B cell (primary cell): ENCODE measurements at regions not wholly inside any gene's neighbourhood (a gene's known extent, or its start where the extent isn't known, plus 50 kb on each side); places are given as distances from the start of the nearest gene placed in this dataset.

Experiments
- ATAC-seq: fragments of 200-7000 bp; cut with Tn5 transposase; one replicate; pipeline ENCODE4 v1.10.0; 2021; ENCODE audit warnings: low read depth, mild to moderate bottlenecking, moderate number of reproducible peaks, moderate library complexity
- CTCF ChIA-PET: fragments of 350-600 bp; sonication (Branson Sonifier 250); formaldehyde crosslinking; loops from one replicate; lab custom pipeline; 2021; ENCODE audit warnings: antibody characterized with exemption, inconsistent platforms; lab: Charles Lee
- POLR2A ChIA-PET: fragments of 350-600 bp; sonication (Branson Sonifier 250); formaldehyde crosslinking; loops from one replicate; lab custom pipeline; 2021; ENCODE audit warnings: antibody characterized with exemption; lab: Charles Lee
- DNase-seq: peaks from one replicate; pipeline ENCODE4 v3.0.0; 2013
- H2AFZ ChIP-seq: 2 replicates; pipeline ENCODE4 v1.6.1; 2012; ENCODE audit warnings: mild to moderate bottlenecking, low read depth, low read length; ENCODE audit not compliant: insufficient read depth, poor library complexity, severe bottlenecking
- H3K27ac ChIP-seq, 2 donors: 1 replicate in 1 of 2; 2 replicates in 1 of 2; pipeline ENCODE4 v1.5.1; 2012 to 2013; ENCODE audit warnings: low read length in 2 of 2, mild to moderate bottlenecking in 2 of 2, moderate library complexity in 1 of 2
- H3K27me3 ChIP-seq, 4 experiments: fragments of 200-600 bp in 1 of 4; sonication (generic) in 1 of 4; replicated peaks in 1 of 4; 1 replicate in 2 of 4; 2 replicates in 2 of 4; pipeline versions ENCODE4 v1.6.1 to v1.7.0; 2013 to 2016; ENCODE audit warnings: low read length in 3 of 4, mild to moderate bottlenecking in 2 of 4, mixed read lengths in 1 of 4, moderate library complexity in 1 of 4; ENCODE audit not compliant: insufficient read depth in 4 of 4, control insufficient read depth in 3 of 4; ENCODE audit errors: control extremely low read depth in 1 of 4
- H3K36me3 ChIP-seq, 2 experiments: replicated peaks in 1 of 2; 1 replicate in 1 of 2; 2 replicates in 1 of 2; pipeline versions ENCODE4 v1.6.1 to v1.7.1; 2013; ENCODE audit warnings: low read length in 1 of 2; ENCODE audit not compliant: insufficient read depth in 2 of 2, control insufficient read depth in 1 of 2; ENCODE audit errors: control extremely low read depth in 1 of 2, extremely low read depth in 1 of 2
- H3K4me1 ChIP-seq, 2 donors: fragments of 200-600 bp in 1 of 2; sonication (generic) in 1 of 2; 1 replicate in 1 of 2; 2 replicates in 1 of 2; pipeline versions ENCODE4 v1.5.1 to v1.6.1; 2013 to 2017; ENCODE audit warnings: low read length in 2 of 2; ENCODE audit not compliant: control insufficient read depth in 2 of 2, insufficient read depth in 2 of 2
- H3K4me2 ChIP-seq: replicated peaks from 2 replicates; pipeline ENCODE3; 2012; ENCODE audit warnings: mild to moderate bottlenecking, low read depth, low read length; ENCODE audit not compliant: poor library complexity, severe bottlenecking
- H3K4me3 ChIP-seq, 5 experiments: fragments of 200-600 bp in 1 of 5; sonication (generic) in 1 of 5; 1 replicate in 3 of 5; 2 replicates in 2 of 5; pipeline versions ENCODE4 v1.5.1 to v1.7.0; 2011 to 2016; ENCODE audit warnings: low read length in 4 of 5, mild to moderate bottlenecking in 4 of 5, low read depth in 2 of 5, control low read depth in 1 of 5, moderate library complexity in 1 of 5; ENCODE audit not compliant: insufficient read depth in 1 of 5; ENCODE audit errors: control extremely low read depth in 1 of 5, extremely low read depth in 1 of 5
- H3K79me2 ChIP-seq: fragments of 200-600 bp; sonication (generic); one replicate; pipeline ENCODE4 v1.6.0; 2016; ENCODE audit warnings: low read length; ENCODE audit not compliant: control insufficient read depth, insufficient read depth
- H3K9ac ChIP-seq: fragments of 200-600 bp; sonication (generic); 2 replicates; pipeline ENCODE4 v1.6.1; 2017; ENCODE audit warnings: mild to moderate bottlenecking, low read length, moderate library complexity
- H3K9me3 ChIP-seq, 3 donors: one replicate each; pipeline versions ENCODE4 v1.6.1 to v1.7.1; 2013; ENCODE audit warnings: low read length in 2 of 3; ENCODE audit not compliant: control insufficient read depth in 2 of 3, insufficient read depth in 1 of 3; ENCODE audit errors: control extremely low read depth in 1 of 3
- H4K20me1 ChIP-seq: 2 replicates; pipeline ENCODE4 v1.6.0; 2012; ENCODE audit warnings: mild to moderate bottlenecking, low read length; ENCODE audit not compliant: insufficient read depth, control insufficient read depth, poor library complexity, severe bottlenecking
- H3K27ac Mint-ChIP-seq: one replicate; pipeline ENCODE4 v1.8.0; 2021; ENCODE audit warnings: mixed read lengths
- H3K27me3 Mint-ChIP-seq: one replicate; pipeline ENCODE4 v1.8.0; 2021; ENCODE audit warnings: mixed read lengths
- H3K4me1 Mint-ChIP-seq: one replicate; pipeline ENCODE4 v1.8.0; 2021; ENCODE audit warnings: mixed read lengths
- H3K4me3 Mint-ChIP-seq: one replicate; pipeline ENCODE4 v1.8.0; 2021; ENCODE audit warnings: mixed read lengths
- H3K9me3 Mint-ChIP-seq: one replicate; pipeline ENCODE4 v1.8.0; 2022; ENCODE audit warnings: mixed read lengths; ENCODE audit not compliant: insufficient read depth
- CTCF ChIP-seq: fragments of 200-600 bp; IDR thresholded peaks from one replicate; pipeline ENCODE4 v1.8.0; 2022; ENCODE audit warnings: antibody characterized with exemption, mild to moderate bottlenecking
- EZH2 ChIP-seq: IDR thresholded peaks from 2 replicates; pipeline ENCODE4 v1.6.1; 2012; ENCODE audit warnings: borderline replicate concordance, low read depth, mild to moderate bottlenecking, moderate library complexity, low read length; ENCODE audit not compliant: insufficient read depth, poor library complexity, severe bottlenecking
- WGBS: methylation state at CpG from one replicate; pipeline ENCODE4 v1.1.5; 2013; ENCODE audit warnings: missing lambda C conversion rate; ENCODE audit not compliant: insufficient coverage; 5-methylcytosine and 5-hydroxymethylcytosine counted together
- intact Hi-C: fragments of 100-400 bp; cut with micrococcal nuclease; formaldehyde crosslinking; loops from one replicate; pipeline ENCODE4 v1.10.0; 2022

- Histone ChIP-seq H2AFZ (no peak overlapping the region), H3K9ac (no peak overlapping the region), H3K27ac (no peak overlapping the region), H3K36me3 (no peaks in the 10 kb centered on the region), H3K79me2 (no peaks in the 10 kb centered on the region), H3K9me3 (peaks cover 0 to 3% (median 0%) of the 10 kb centered on the region in 3 donors), H3K4me1 (no peaks in the 10 kb centered on the region), H3K4me2 (no peak overlapping the region), H3K4me3 (no peak overlapping the region), H3K27me3 (no peaks in the 10 kb centered on the region), H4K20me1 (no peaks in the 10 kb centered on the region)
- no peak for ATAC-seq
- peaks cover 6% of the 10 kb centered on the region for H3K27me3 Mint-ChIP-seq
- no peaks in the 10 kb centered on the region for H3K9me3 Mint-ChIP-seq
- intact Hi-C loops = no loop called here
- H3K4me1 Mint-ChIP-seq = no peaks in the 10 kb centered on the region
- no peak overlapping the region for H3K4me3 Mint-ChIP-seq
- POLR2A ChIA-PET = no interaction called here
- DNase-seq = no peak
- WGBS = 97% methylated on average over 5 of the region's 7 CpGs
- CTCF ChIA-PET = interaction anchor here (2.3 kb wide), 1 partner anchor 380 kb away, joined by 5 read pairs; no protein-coding TSS in a partner anchor
- H3K27ac Mint-ChIP-seq = no peak overlapping the region
- TF ChIP-seq CTCF = no peak
- no peak for TF ChIP-seq EZH2
These were observed 199.1 kb downstream of the SCP2D1 start for GRCh38 chr20:19012676-19013075.

GRCh38 chr20:19013907-19014306, 198.5 kb upstream of the SLC24A3 start:
- Histone ChIP-seq H3K4me1 (no peaks in the 10 kb centered on the region), H4K20me1 (no peaks in the 10 kb centered on the region), H3K36me3 (no peaks in the 10 kb centered on the region), H3K27me3 (no peaks in the 10 kb centered on the region), H3K9ac (no peak overlapping the region), H3K4me3 (no peak overlapping the region), H2AFZ (no peak overlapping the region), H3K27ac (no peak overlapping the region), H3K79me2 (no peaks in the 10 kb centered on the region), H3K9me3 (peaks cover 0 to 3% (median 0%) of the 10 kb centered on the region in 3 donors), H3K4me2 (no peak overlapping the region)
- Mint-ChIP-seq H3K4me1 (no peaks in the 10 kb centered on the region), H3K9me3 (no peaks in the 10 kb centered on the region), H3K27me3 (peaks cover 6% of the 10 kb centered on the region), H3K4me3 (no peak overlapping the region), H3K27ac (no peak overlapping the region)
- TF ChIP-seq CTCF (no peak), EZH2 (no peak)
- CTCF ChIA-PET = interaction anchor here (2.3 kb wide), 1 partner anchor 382 kb away, joined by 5 read pairs; no protein-coding TSS in a partner anchor
- intact Hi-C loops = no loop called here
- no peak for DNase-seq
- WGBS = 100% methylated on average over 1 of the region's 2 CpGs
- no peak for ATAC-seq
- POLR2A ChIA-PET = no interaction called here
